ENCODE measurements at regions not wholly inside any gene's neighbourhood (a gene's known extent, or its start where the extent isn't known, plus 50 kb on each side); places are given as distances from the start of the nearest gene placed in this dataset.
"Not testable (repeated sequence)": the region's sequence is repeated elsewhere in the genome, so short reads cannot be mapped to it uniquely, and the experiment has no call there.

DNA sequence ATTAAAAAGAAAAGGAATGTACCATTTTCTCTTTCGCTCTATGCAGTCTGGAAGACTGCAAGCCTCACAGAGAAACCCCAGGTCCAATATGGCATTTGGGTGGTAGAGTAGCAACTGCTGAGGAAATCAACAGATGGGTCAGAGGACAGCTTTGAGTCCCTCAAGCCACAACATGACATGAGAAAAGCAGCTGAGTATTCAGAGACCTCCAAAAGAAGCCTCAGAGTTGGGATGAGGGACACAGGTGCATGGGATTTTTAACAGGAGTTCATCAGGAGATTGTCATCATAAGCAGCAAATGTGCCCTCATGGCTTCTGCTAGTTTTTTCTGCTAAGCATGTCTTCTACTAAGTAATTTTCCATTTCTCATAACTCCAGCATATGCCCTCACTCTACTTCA lies 111.6 kb downstream of the BLID start:
- H3K27me3 Mint-ChIP-seq (ENCODE audit: low read depth), result no peaks in the 10 kb centered on the region
- peaks cover 17% of the 10 kb centered on the region for H3K9me3 Mint-ChIP-seq
- no peak overlapping the region for H3K27ac Mint-ChIP-seq
- H3K36me3 Mint-ChIP-seq, result no peaks in the 10 kb centered on the region
- H3K4me3 Mint-ChIP-seq, result no peak overlapping the region
- peaks cover 3% of the 10 kb centered on the region for H3K4me1 Mint-ChIP-seq
- TF ChIP-seq, protein P1, sequence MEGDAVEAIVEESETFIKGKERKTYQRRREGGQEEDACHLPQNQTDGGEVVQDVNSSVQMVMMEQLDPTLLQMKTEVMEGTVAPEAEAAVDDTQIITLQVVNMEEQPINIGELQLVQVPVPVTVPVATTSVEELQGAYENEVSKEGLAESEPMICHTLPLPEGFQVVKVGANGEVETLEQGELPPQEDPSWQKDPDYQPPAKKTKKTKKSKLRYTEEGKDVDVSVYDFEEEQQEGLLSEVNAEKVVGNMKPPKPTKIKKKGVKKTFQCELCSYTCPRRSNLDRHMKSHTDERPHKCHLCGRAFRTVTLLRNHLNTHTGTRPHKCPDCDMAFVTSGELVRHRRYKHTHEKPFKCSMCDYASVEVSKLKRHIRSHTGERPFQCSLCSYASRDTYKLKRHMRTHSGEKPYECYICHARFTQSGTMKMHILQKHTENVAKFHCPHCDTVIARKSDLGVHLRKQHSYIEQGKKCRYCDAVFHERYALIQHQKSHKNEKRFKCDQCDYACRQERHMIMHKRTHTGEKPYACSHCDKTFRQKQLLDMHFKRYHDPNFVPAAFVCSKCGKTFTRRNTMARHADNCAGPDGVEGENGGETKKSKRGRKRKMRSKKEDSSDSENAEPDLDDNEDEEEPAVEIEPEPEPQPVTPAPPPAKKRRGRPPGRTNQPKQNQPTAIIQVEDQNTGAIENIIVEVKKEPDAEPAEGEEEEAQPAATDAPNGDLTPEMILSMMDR (IDR thresholded peaks at IDR 0.05; ENCODE audit: unreplicated experiment), result no peak
- no peak for DNase-seq (ENCODE audit: low spot score in 2 of 2, unreplicated experiment in 2 of 2)

- Mint-ChIP-seq H3K27me3 (ENCODE audit: low read depth) (no peaks in the 10 kb centered on the region), H3K27ac (no peak overlapping the region), H3K36me3 (no peaks in the 10 kb centered on the region), H3K4me1 (peaks cover 13% of the 10 kb centered on the region), H3K9me3 (peaks cover 17% of the 10 kb centered on the region), H3K4me3 (no peak overlapping the region)
- no peak for DNase-seq (ENCODE audit: low spot score in 2 of 2, unreplicated experiment in 2 of 2)
- TF ChIP-seq, protein P1 (IDR thresholded peaks at IDR 0.05; ENCODE audit: unreplicated experiment), result no peak
Measured at GRCh38 chr11:122002926-122003325, 113.1 kb downstream of the BLID start.

DNA sequence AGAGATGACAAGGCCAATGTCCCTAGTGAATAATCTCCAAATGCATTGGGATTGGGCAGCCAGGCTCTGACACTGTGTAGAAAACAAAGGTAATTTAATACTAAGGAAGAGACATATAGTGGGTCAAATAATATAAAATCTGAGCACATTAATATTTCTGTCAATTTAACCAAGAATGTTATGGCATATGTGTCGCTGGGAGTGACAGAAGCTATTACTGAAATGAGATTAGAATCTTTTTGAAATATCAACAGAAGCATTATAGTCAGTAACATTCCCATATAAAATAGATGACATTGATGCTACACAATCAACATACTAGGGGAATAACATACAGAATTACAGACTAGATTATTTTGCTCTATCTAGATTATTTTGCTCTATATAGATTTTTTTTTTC lies 114.0 kb downstream of the BLID start:
- TF ChIP-seq, protein P1 (IDR thresholded peaks at IDR 0.05; ENCODE audit: unreplicated experiment), result no peak
- Mint-ChIP-seq H3K4me1 (peaks cover 11% of the 10 kb centered on the region), H3K27ac (no peak overlapping the region), H3K36me3 (no peaks in the 10 kb centered on the region), H3K9me3 (peaks cover 17% of the 10 kb centered on the region), H3K4me3 (no peak overlapping the region), H3K27me3 (ENCODE audit: low read depth) (no peaks in the 10 kb centered on the region)
- no peak for DNase-seq (ENCODE audit: low spot score in 2 of 2, unreplicated experiment in 2 of 2)

- Mint-ChIP-seq H3K9me3 (peaks cover 18% of the 10 kb centered on the region), H3K36me3 (peaks cover under 1% of the 10 kb centered on the region), H3K4me1 (peaks cover 11% of the 10 kb centered on the region), H3K27me3 (ENCODE audit: low read depth) (no peaks in the 10 kb centered on the region), H3K4me3 (no peak overlapping the region), H3K27ac (no peak overlapping the region)
- DNase-seq (ENCODE audit: low spot score in 2 of 2, unreplicated experiment in 2 of 2), result no peak
- TF ChIP-seq, protein P1 (IDR thresholded peaks at IDR 0.05; ENCODE audit: unreplicated experiment), result no peak
Measured at GRCh38 chr11:121999651-122000050, 116.4 kb downstream of the BLID start.

DNA sequence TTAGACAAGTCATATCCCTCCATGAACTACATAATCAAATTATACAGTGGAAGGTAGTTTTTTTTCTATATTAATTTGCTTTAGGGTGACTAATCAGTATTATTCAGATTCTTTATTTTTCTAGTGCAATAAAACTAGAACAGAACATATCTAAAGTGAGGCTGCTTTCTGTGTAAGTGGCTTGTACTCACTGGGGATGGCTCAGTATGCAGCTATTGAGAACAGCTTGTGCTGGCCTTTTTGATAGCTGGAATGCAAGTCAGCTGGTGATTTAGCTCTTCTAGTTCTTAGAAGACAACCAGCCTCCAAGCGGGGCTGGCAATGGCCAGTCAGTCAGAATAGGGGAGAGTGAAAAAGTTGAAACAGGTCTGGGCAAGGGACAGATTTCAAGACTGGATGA lies 119.4 kb downstream of the BLID start:
- TF ChIP-seq, protein P1 (IDR thresholded peaks at IDR 0.05; ENCODE audit: unreplicated experiment), result no peak
- peaks cover 11% of the 10 kb centered on the region for H3K4me1 Mint-ChIP-seq
- DNase-seq (ENCODE audit: low spot score in 2 of 2, unreplicated experiment in 2 of 2), result no peak
- no peak overlapping the region for H3K4me3 Mint-ChIP-seq
- no peaks in the 10 kb centered on the region for H3K27me3 Mint-ChIP-seq (ENCODE audit: low read depth)
- peaks cover 20% of the 10 kb centered on the region for H3K9me3 Mint-ChIP-seq
- peaks cover 5% of the 10 kb centered on the region for H3K36me3 Mint-ChIP-seq
- no peak overlapping the region for H3K27ac Mint-ChIP-seq

DNA sequence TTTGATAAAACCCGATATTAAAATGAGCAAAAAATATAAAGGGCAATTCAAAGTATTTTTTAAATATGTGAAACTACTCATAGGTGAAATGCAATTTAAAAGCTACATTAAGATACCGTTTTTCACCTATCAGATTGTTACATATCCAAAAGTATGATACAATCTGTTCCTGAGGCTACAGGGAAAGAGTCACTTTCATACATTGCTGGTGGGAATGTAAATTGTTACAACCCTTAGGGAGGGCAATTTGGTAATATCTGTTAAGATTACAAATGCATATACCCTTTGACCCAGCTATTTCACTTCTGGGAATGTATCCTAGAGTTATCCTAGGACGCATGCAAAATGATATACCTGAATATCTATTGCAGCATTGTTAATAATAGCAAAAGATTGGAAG lies 132.1 kb downstream of the BLID start:
- Mint-ChIP-seq H3K4me1 (no peaks in the 10 kb centered on the region), H3K27ac (no peak overlapping the region), H3K9me3 (peaks cover 14% of the 10 kb centered on the region), H3K27me3 (ENCODE audit: low read depth) (no peaks in the 10 kb centered on the region), H3K36me3 (no peaks in the 10 kb centered on the region), H3K4me3 (no peak overlapping the region)
- no peak for DNase-seq (ENCODE audit: low spot score in 2 of 2, unreplicated experiment in 2 of 2)
- TF ChIP-seq, protein P1 (IDR thresholded peaks at IDR 0.05; ENCODE audit: unreplicated experiment), result no peak

- Mint-ChIP-seq H3K36me3 (peaks cover 11% of the 10 kb centered on the region), H3K9me3 (peaks cover 51% of the 10 kb centered on the region)
- DNase-seq (ENCODE audit: low spot score in 2 of 2, unreplicated experiment in 2 of 2); H3K27ac Mint-ChIP-seq; H3K27me3 Mint-ChIP-seq (ENCODE audit: low read depth); H3K4me3 Mint-ChIP-seq; H3K4me1 Mint-ChIP-seq: not testable (repeated sequence)
Measured at GRCh38 chr11:121977914-121978313, 138.1 kb downstream of the BLID start.

Measured in mesothelial cell of epicardium (in vitro differentiated cells).